SH-SY5Y (cell line): ENCODE measurements at regions not wholly inside any gene's neighbourhood (a gene's known extent, or its start where the extent isn't known, plus 50 kb on each side); places are given as distances from the start of the nearest gene placed in this dataset.

Experiments used
- GATA2 ChIP-seq: IDR thresholded peaks from 2 replicates; pipeline ENCODE4 v1.6.1; 2011; ENCODE audit warnings: mild to moderate bottlenecking, low read depth, low read length
- GATA3 ChIP-seq: IDR thresholded peaks from 2 replicates; pipeline ENCODE4 v1.6.1; 2011; ENCODE audit warnings: low read depth, mild to moderate bottlenecking, low read length, moderate library complexity

GRCh38 chr4:19683426-19683825 lies 568.3 kb upstream of the SLIT2 start:
- TF ChIP-seq GATA2 (no peak), GATA3 (no peak)
